Vagina (tissue), 2 donors: ENCODE measurements at regions not wholly inside any gene's neighbourhood (a gene's known extent, or its start where the extent isn't known, plus 50 kb on each side); places are given as distances from the start of the nearest gene placed in this dataset.

ENCODE experiments used
- DNase-seq, 2 donors: peaks; one replicate each; pipeline ENCODE4 v3.0.0-alpha.2; 2017; ENCODE audit errors: extremely low spot score in 2 of 2
- H3K27ac ChIP-seq: fragments of 200-600 bp; sonication (generic); one replicate; pipeline ENCODE4 v1.5.1; 2019
- H3K27me3 ChIP-seq: fragments of 200-600 bp; sonication (generic); one replicate; pipeline ENCODE4 v1.5.1; 2019
- H3K36me3 ChIP-seq, 2 donors: fragments of 200-600 bp; sonication (generic); one replicate each; pipeline ENCODE4 v1.5.1; 2017 to 2019
- H3K4me1 ChIP-seq: fragments of 200-600 bp; sonication (generic); one replicate; pipeline ENCODE4 v1.5.1; 2019
- H3K4me3 ChIP-seq, 2 donors: fragments of 200-600 bp; sonication (generic); 1 replicate in 1 of 2; 2 replicates in 1 of 2; pipeline ENCODE4 v1.5.1; 2016 to 2019
- H3K9me3 ChIP-seq: fragments of 200-600 bp; sonication (generic); one replicate; pipeline ENCODE4 v1.5.1; 2019
- POLR2A ChIP-seq, 2 donors: fragments of 450-650 bp; IDR thresholded peaks; one replicate each; pipeline ENCODE4 v1.6.1; 2017; ENCODE audit warnings: antibody characterized with exemption in 2 of 2, mild to moderate bottlenecking in 2 of 2, moderate library complexity in 2 of 2
- POLR2AphosphoS5 ChIP-seq, 2 donors: sonication (generic); formaldehyde crosslinking; IDR thresholded peaks; one replicate each; pipeline ENCODE4 v1.9.0; 2017; ENCODE audit warnings: antibody characterized with exemption in 2 of 2, mild to moderate bottlenecking in 2 of 2, low read depth in 1 of 2; ENCODE audit not compliant: insufficient read depth in 1 of 2
- intact Hi-C: fragments of 100-400 bp; cut with DNase I; formaldehyde crosslinking; loops from one replicate; pipeline ENCODE4 v1.15.1; 2023
- TF ChIP-seq, protein P1 (sequence below), 3 experiments: fragments of 450-650 bp in 2 of 3; fragments of 200-600 bp in 1 of 3; sonication (generic) in 1 of 3; IDR thresholded peaks; one replicate each; pipeline ENCODE4 v1.5.1; 2017 to 2019; ENCODE audit warnings: antibody characterized with exemption in 3 of 3, mild to moderate bottlenecking in 2 of 3, moderate library complexity in 2 of 3

- H3K27ac ChIP-seq, result no peak overlapping the region
- no peaks in the 10 kb centered on the region for H3K36me3 ChIP-seq
- no peaks in the 10 kb centered on the region for H3K4me1 ChIP-seq
- TF ChIP-seq POLR2AphosphoS5 (IDR thresholded peaks at IDR 0.05; ENCODE audit: insufficient read depth in 1 of 2, low read depth in 1 of 2) (no peak), POLR2A (IDR thresholded peaks at IDR 0.05) (no peak)
- TF ChIP-seq, protein P1, sequence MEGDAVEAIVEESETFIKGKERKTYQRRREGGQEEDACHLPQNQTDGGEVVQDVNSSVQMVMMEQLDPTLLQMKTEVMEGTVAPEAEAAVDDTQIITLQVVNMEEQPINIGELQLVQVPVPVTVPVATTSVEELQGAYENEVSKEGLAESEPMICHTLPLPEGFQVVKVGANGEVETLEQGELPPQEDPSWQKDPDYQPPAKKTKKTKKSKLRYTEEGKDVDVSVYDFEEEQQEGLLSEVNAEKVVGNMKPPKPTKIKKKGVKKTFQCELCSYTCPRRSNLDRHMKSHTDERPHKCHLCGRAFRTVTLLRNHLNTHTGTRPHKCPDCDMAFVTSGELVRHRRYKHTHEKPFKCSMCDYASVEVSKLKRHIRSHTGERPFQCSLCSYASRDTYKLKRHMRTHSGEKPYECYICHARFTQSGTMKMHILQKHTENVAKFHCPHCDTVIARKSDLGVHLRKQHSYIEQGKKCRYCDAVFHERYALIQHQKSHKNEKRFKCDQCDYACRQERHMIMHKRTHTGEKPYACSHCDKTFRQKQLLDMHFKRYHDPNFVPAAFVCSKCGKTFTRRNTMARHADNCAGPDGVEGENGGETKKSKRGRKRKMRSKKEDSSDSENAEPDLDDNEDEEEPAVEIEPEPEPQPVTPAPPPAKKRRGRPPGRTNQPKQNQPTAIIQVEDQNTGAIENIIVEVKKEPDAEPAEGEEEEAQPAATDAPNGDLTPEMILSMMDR (IDR thresholded peaks at IDR 0.05), result no peak
- no peak overlapping the region for H3K4me3 ChIP-seq
- no peak for DNase-seq
- intact Hi-C loops, result no loop called here
- no peaks in the 10 kb centered on the region for H3K9me3 ChIP-seq
- H3K27me3 ChIP-seq, result no peaks in the 10 kb centered on the region
Measured at GRCh38 chr13:31875134-31875533, 135.8 kb downstream of the RXFP2 start.

DNA sequence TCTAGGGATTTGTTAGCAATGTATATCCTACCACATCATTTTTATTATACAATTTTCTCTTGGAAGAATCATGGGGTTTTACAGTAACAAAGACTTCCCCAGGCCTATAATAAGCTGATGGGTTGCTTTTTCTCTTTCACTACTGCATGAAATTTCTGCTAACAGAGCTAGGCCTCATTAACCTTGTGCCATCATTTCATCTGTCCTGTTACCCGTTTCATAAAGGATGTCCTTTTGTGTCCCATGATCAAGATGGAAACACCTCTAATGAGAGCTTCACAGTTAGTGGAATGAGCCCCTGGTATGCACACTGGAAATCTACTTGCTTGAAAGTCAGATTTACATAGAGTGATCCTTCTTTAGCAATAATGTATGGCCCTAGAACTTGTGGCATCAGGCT is 138.7 kb downstream of the RXFP2 start:
- no peak overlapping the region for H3K27ac ChIP-seq
- H3K36me3 ChIP-seq, result no peaks in the 10 kb centered on the region
- TF ChIP-seq, protein P1 (IDR thresholded peaks at IDR 0.05), result no peak
- TF ChIP-seq POLR2AphosphoS5 (IDR thresholded peaks at IDR 0.05; ENCODE audit: insufficient read depth in 1 of 2, low read depth in 1 of 2), result no peak
- TF ChIP-seq POLR2A (IDR thresholded peaks at IDR 0.05), result no peak
- no peaks in the 10 kb centered on the region for H3K4me1 ChIP-seq
- no peak overlapping the region for H3K4me3 ChIP-seq
- DNase-seq, result no peak
- no peaks in the 10 kb centered on the region for H3K9me3 ChIP-seq
- no peaks in the 10 kb centered on the region for H3K27me3 ChIP-seq
- intact Hi-C loops, result no loop called here

DNA sequence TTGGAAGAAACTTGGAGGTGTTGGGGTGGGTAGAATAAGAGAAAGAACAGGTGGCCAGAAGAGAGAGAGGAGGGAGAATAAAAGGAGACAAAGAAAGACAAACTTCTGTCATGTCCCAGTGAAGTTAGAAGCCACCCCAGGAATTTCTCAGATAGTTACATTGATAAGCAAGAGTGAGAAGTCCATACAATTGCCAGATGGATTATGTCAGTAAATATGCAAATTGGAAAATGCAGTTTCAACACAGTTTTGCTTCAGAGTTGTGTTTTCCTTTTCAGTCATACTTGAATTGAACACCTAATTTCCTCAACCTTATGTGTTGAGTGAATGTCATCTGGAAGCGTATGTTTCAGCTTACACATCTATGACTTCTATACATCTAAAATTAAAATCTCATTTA is 139.2 kb downstream of the RXFP2 start:
- H3K4me3 ChIP-seq, result no peak overlapping the region
- no peaks in the 10 kb centered on the region for H3K4me1 ChIP-seq
- no peak for DNase-seq
- intact Hi-C loops, result no loop called here
- TF ChIP-seq, protein P1 (IDR thresholded peaks at IDR 0.05), result no peak
- H3K36me3 ChIP-seq, result no peaks in the 10 kb centered on the region
- no peak overlapping the region for H3K27ac ChIP-seq
- no peaks in the 10 kb centered on the region for H3K27me3 ChIP-seq
- no peaks in the 10 kb centered on the region for H3K9me3 ChIP-seq

GRCh38 chr13:31878955-31879354 is 139.6 kb downstream of the RXFP2 start:
- Histone ChIP-seq H3K27ac (no peak overlapping the region), H3K27me3 (no peaks in the 10 kb centered on the region), H3K9me3 (no peaks in the 10 kb centered on the region), H3K36me3 (no peaks in the 10 kb centered on the region), H3K4me1 (no peaks in the 10 kb centered on the region), H3K4me3 (no peak overlapping the region)
- TF ChIP-seq POLR2AphosphoS5 (IDR thresholded peaks at IDR 0.05; ENCODE audit: insufficient read depth in 1 of 2, low read depth in 1 of 2) (no peak), POLR2A (IDR thresholded peaks at IDR 0.05) (no peak)
- intact Hi-C loops, result no loop called here
- DNase-seq, result no peak

GRCh38 chr13:31880851-31881494 is 141.6 kb downstream of the RXFP2 start:
- Histone ChIP-seq H3K36me3 (no peaks in the 10 kb centered on the region), H3K4me1 (peaks cover 2% of the 10 kb centered on the region), H3K4me3 (no peak overlapping the region), H3K27ac (no peak overlapping the region), H3K27me3 (no peaks in the 10 kb centered on the region), H3K9me3 (no peaks in the 10 kb centered on the region)
- intact Hi-C loops, result no loop called here
- no peak for DNase-seq
- no peak for TF ChIP-seq POLR2A (IDR thresholded peaks at IDR 0.05)
- no peak for TF ChIP-seq POLR2AphosphoS5 (IDR thresholded peaks at IDR 0.05; ENCODE audit: insufficient read depth in 1 of 2, low read depth in 1 of 2)
- TF ChIP-seq, protein P1 (IDR thresholded peaks at IDR 0.05), result no peak
